ENCODE measurements at regions not wholly inside any gene's neighbourhood (a gene's known extent, or its start where the extent isn't known, plus 50 kb on each side); places are given as distances from the start of the nearest gene placed in this dataset.
"Not testable (repeated sequence)": the region's sequence is repeated elsewhere in the genome, so short reads cannot be mapped to it uniquely, and the experiment has no call there.

- no peak for DNase-seq (ENCODE audit: low read depth)
These were observed 772.5 kb upstream of the SLITRK1 start for GRCh38 chr13:84654654-84655275.

- DNase-seq (ENCODE audit: low read depth): no peak
These were observed 771.8 kb upstream of the SLITRK1 start for GRCh38 chr13:84653915-84654534.

GRCh38 chr13:84651705-84652104 is 769.4 kb upstream of the SLITRK1 start:
- DNase-seq (ENCODE audit: low read depth): no peak

GRCh38 chr13:84651288-84651687 is 769.0 kb upstream of the SLITRK1 start:
- peak; percentile 86 for DNase-seq (ENCODE audit: low read depth)

GRCh38 chr13:84649853-84650252 is 767.6 kb upstream of the SLITRK1 start:
- DNase-seq (ENCODE audit: low read depth): no peak

GRCh38 chr13:84648069-84648640 is 765.9 kb upstream of the SLITRK1 start:
- no peak for DNase-seq (ENCODE audit: low read depth)

- no peak for DNase-seq (ENCODE audit: low read depth)
These were observed 764.7 kb upstream of the SLITRK1 start for GRCh38 chr13:84646957-84647356.

- DNase-seq (ENCODE audit: low read depth): no peak
These were observed 763.1 kb upstream of the SLITRK1 start for GRCh38 chr13:84645196-84646012.

- DNase-seq (ENCODE audit: low read depth): no peak
These were observed 759.2 kb upstream of the SLITRK1 start for GRCh38 chr13:84641491-84641890.

- no peak for DNase-seq (ENCODE audit: low read depth)
These were observed 758.4 kb upstream of the SLITRK1 start for GRCh38 chr13:84640691-84641090.

GRCh38 chr13:84630476-84630875 is 748.2 kb upstream of the SLITRK1 start:
- DNase-seq (ENCODE audit: low read depth): no peak

- no peak for DNase-seq (ENCODE audit: low read depth)
These were observed 734.6 kb upstream of the SLITRK1 start for GRCh38 chr13:84616864-84617263.

GRCh38 chr13:84609716-84610115 is 727.4 kb upstream of the SLITRK1 start:
- DNase-seq (ENCODE audit: low read depth): peak; percentile 46

- peak; percentile 55 for DNase-seq (ENCODE audit: low read depth)
These were observed 725.2 kb upstream of the SLITRK1 start for GRCh38 chr13:84607261-84608013.

GRCh38 chr13:84606616-84607015 is 724.3 kb upstream of the SLITRK1 start:
- DNase-seq (ENCODE audit: low read depth): no peak

GRCh38 chr13:84605927-84606326 is 723.7 kb upstream of the SLITRK1 start:
- no peak for DNase-seq (ENCODE audit: low read depth)

GRCh38 chr13:84591444-84591843 is 709.2 kb upstream of the SLITRK1 start:
- no peak for DNase-seq (ENCODE audit: low read depth)

GRCh38 chr13:84590663-84591062 is 708.4 kb upstream of the SLITRK1 start:
- no peak for DNase-seq (ENCODE audit: low read depth)

- no peak for DNase-seq (ENCODE audit: low read depth)
These were observed 705.7 kb upstream of the SLITRK1 start for GRCh38 chr13:84588023-84588422.

GRCh38 chr13:84579901-84580300 is 697.6 kb upstream of the SLITRK1 start:
- not testable (repeated sequence) for DNase-seq (ENCODE audit: low read depth)

- DNase-seq (ENCODE audit: low read depth): peak; percentile 2
These were observed 692.6 kb upstream of the SLITRK1 start for GRCh38 chr13:84574851-84575250.

- no peak for DNase-seq (ENCODE audit: low read depth)
These were observed 689.0 kb upstream of the SLITRK1 start for GRCh38 chr13:84571264-84571663.
